ENCODE measurements at regions not wholly inside any gene's neighbourhood (a gene's known extent, or its start where the extent isn't known, plus 50 kb on each side); places are given as distances from the start of the nearest gene placed in this dataset.

DNA sequence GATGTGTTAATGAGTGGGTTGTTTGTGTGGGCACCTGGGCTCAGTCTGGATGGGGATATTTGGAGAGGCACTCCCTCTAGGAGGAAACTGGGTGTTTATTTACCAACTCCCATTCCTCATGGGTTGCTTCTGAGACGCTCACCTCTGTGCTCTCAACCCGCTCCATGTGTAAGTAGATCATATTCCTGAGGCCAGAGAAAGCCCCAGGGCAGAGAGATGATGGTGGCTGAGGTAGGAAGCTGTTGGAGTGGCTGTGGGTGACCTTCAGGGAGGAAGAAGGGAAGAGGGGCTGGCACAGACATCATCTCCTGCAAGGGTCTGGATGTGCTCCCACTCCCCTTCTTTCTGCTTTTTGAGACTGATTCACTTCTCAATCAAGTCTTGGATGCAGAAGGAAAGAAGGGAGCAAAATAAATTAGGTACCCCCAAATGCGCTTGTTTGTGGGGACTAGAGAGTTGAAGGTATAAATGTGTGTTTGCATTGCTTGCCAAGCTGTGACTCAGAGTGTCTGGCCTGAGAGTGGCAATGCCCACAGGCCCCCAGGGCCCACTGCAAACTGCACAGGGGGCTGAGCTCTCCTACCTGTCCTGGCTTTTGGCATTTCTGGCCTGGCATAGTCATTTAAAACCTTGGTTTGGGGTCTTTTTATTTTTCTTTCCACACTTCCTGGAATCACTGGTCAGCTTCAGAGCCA is 57.2 kb upstream of the TNP1 start:
- TF ChIP-seq, protein P1, sequence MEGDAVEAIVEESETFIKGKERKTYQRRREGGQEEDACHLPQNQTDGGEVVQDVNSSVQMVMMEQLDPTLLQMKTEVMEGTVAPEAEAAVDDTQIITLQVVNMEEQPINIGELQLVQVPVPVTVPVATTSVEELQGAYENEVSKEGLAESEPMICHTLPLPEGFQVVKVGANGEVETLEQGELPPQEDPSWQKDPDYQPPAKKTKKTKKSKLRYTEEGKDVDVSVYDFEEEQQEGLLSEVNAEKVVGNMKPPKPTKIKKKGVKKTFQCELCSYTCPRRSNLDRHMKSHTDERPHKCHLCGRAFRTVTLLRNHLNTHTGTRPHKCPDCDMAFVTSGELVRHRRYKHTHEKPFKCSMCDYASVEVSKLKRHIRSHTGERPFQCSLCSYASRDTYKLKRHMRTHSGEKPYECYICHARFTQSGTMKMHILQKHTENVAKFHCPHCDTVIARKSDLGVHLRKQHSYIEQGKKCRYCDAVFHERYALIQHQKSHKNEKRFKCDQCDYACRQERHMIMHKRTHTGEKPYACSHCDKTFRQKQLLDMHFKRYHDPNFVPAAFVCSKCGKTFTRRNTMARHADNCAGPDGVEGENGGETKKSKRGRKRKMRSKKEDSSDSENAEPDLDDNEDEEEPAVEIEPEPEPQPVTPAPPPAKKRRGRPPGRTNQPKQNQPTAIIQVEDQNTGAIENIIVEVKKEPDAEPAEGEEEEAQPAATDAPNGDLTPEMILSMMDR (IDR thresholded peaks at IDR 0.05): no peak
- TF ChIP-seq POLR2A (IDR thresholded peaks at IDR 0.05): no peak

Data from body of pancreas (tissue), 4 donors.